ENCODE measurements at regions not wholly inside any gene's neighbourhood (a gene's known extent, or its start where the extent isn't known, plus 50 kb on each side); places are given as distances from the start of the nearest gene placed in this dataset.
A peak's percentile ranks its signal among the peaks of the same experiment; 100 is the strongest.

- no peak for DNase-seq (ENCODE audit: low read depth)
These were observed 76.4 kb downstream of the RHOB start for GRCh38 chr2:20523073-20523798.

GRCh38 chr2:20523799-20524187, 76.9 kb downstream of the RHOB start:
- no peak for DNase-seq (ENCODE audit: low read depth)

- no peak for DNase-seq (ENCODE audit: low read depth)
These were observed 77.7 kb downstream of the RHOB start for GRCh38 chr2:20524412-20525040.

GRCh38 chr2:20525041-20526035, 78.5 kb downstream of the RHOB start:
- peak; percentile 70 for DNase-seq (ENCODE audit: low read depth)

GRCh38 chr2:20526160-20526559, 79.3 kb downstream of the RHOB start:
- no peak for DNase-seq (ENCODE audit: low read depth)

- no peak for DNase-seq (ENCODE audit: low read depth)
These were observed 79.8 kb downstream of the RHOB start for GRCh38 chr2:20526708-20527107.

GRCh38 chr2:20528713-20529112, 81.8 kb downstream of the RHOB start:
- no peak for DNase-seq (ENCODE audit: low read depth)

- no peak for DNase-seq (ENCODE audit: low read depth)
These were observed 83.6 kb downstream of the RHOB start for GRCh38 chr2:20530520-20530919.

DNA sequence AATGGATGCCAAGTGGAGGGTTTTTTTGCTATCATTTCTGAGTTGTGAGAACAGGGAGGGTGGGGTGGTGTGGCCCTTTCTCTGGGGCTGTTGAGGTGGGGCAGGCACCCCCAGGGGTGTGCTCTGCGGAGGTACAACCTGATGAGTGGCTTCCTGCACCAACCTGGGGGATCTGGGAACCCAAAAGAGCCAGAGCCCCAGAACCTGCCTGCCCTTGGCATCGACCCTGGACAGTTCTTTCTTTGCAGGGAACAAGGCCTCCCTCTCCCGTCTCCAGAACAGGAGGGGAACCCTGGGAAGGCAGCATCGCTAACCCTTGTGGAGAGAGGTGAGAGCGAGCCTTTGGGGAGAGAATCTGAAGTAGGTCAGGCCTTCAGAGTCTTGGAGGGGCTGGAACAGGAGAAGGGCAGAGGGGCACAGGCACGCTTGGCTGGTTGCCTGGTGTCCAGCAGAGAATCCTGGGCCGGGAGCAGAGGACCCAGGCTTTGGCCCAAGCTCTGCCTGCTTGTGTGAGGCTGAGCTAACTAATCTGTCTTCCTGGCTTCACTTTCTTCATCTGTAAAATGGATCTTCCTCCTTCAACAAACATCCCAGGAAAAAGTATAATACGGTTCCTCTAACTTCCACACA, 84.9 kb downstream of the RHOB start:
- DNase-seq (ENCODE audit: low read depth): no peak

- DNase-seq (ENCODE audit: low read depth): no peak
These were observed 86.0 kb downstream of the RHOB start for GRCh38 chr2:20532634-20533437.

DNA sequence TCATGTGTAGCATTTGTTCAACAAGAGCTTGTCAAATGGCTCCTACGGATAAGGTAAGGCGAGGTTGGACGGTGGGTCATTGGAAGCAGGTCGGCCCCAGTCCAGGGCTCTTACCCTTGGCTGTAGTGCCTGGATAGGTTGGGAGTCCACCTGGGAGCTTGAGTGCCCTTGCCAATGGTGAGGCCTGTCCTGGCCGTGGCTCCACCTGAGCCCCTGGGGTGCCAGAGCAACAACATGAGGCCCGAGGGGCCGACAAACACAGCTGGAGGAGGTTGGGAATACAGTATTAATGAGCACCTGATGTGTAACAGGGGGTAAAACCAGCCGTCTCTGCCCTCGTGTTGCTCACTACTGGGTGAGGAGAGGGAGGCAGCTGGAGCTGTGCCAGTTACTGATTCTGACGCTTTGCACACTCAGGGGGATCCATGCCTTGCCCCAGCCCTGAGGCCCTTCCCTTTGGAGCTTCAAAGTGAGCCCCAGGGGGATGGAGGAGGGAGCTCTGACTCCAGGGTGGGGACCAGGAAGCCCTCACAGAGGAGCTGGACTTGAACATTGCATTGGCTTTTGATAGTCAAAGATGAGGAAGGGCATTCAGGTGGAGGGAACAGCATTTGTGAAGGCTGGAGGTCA, 87.2 kb downstream of the RHOB start:
- DNase-seq (ENCODE audit: low read depth): no peak

- DNase-seq (ENCODE audit: low read depth): no peak
These were observed 88.3 kb downstream of the RHOB start for GRCh38 chr2:20534913-20535801.

DNA sequence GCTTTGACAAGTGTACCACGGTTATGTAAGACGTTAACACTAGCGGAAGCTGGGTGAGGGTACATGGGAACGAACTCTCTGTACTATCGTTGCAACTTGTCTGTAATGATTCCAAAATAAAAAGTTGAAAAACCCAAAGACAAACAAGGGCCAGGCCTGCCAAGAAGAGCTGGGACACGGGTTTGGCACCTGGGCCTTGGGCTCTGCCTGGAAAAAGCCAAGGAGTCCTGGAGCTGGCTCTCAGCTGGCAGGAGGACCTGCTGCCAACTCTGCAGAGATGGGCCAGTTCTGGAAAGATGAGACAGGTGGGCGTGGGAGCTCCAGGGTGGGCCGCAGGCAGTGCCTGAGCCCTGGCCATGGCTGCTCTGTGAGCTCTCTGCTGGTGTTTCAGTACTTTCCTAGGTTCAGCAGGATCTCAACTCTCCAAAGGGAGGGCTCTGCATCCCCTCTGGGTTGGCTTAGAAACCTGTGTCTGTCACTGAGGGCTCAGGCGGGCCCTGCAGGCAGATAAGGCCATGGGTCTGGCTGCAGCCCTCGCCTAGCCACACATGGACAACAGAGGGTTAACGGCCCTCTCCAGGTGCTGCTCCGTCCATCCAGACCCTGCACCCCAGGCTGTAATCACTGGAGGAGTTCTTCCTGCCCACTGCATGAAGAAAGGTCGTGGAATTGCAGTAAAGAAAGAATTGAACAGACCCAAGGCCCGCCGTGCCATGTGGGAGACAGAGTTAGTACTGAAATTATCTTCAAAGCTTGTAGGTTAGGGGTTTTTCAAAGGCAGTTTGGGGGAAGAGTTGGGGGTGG, 89.9 kb downstream of the RHOB start:
- DNase-seq (ENCODE audit: low read depth): no peak

GRCh38 chr2:20537423-20538307, 90.8 kb downstream of the RHOB start:
- DNase-seq (ENCODE audit: low read depth): no peak

DNA sequence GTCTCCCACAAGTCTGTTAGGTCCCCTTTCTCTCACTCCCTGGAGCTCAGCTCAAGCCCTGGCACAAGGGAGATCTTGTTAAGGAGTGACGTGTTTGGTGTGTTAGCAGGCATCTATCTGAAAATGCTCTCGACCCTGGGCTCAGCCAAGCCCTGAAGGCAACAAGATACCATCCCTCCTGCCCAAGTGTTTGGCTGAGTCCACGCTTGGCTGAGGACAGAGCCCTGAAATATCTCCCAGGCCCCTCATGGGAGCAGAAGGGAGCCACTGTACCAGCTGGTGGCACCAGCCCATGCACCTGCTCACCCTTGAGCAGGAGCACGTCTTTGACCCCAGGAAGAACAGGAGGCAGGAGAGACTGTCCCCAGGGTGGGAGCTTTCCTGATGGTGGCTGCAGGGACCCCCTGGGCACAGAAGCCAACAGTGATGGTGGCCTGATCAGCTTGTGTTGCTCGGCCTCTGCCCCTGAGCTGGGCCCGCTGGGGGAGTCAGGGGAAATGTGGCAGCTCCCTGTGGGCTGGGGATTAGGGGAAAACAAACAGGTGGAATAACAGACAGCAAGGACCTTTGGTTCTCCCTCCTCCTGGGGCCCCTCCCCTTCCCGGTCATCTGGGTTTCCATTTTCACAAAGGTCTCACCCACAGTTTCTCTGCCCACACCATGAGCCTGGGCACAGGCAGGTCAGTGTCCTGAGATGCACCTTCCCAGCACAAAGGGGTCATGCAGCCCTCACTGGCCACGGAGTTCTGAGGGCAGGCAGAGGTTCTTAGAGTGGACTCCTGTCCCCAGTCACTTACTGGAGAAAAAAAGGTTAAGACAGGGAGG, 91.6 kb downstream of the RHOB start:
- no peak for DNase-seq (ENCODE audit: low read depth)

DNA sequence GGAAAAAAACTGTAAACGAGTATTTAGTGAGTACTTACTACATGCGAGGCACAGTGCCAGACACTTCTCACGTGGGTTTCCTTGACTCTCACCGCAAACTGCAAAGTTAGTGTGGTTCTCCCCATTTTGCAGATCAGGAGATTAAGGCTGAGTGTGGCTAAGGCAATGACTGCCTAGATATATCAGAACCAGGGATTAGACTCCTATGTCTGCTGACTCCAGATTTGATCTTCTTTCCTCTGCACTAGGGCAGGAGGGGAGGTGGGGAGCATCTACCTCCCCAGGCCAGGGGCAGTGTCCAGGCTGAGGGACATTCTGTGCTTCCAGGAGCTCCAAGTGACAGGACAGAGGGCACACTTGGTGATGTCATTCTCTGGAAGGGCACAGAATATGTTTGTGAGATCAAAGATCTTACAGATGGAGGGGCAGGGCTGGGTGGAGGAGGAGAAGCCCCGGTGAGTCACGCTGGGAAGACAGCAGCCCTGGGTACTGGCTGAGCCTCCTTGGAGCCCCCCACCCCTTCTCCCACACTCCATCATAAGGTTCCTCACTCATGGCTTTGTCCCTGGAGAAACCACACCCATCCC, 92.4 kb downstream of the RHOB start:
- peak; percentile 32 for DNase-seq (ENCODE audit: low read depth)

Measured in M059J (cell line).